HepG2 (cell line): ENCODE measurements at regions not wholly inside any gene's neighbourhood (a gene's known extent, or its start where the extent isn't known, plus 50 kb on each side); places are given as distances from the start of the nearest gene placed in this dataset.

Experiments
- ATAC-seq: fragments of 200-7000 bp; cut with Tn5 transposase; 3 replicates; pipeline ENCODE4 v1.9.1; 2020; ENCODE audit warnings: mild to moderate bottlenecking, moderate library complexity
- BruUV-seq: library from RNA; stranded (reverse); fragments of 400-500 nt; replicated peaks from 2 replicates; lab custom pipeline; 2021; lab: Mats Ljungman, UMichigan
- CTCF ChIA-PET: fragments of 300-600 bp; formaldehyde crosslinking; extraction: SDS; loops from one replicate; lab custom pipeline; 2021; ENCODE audit warnings: low total read pairs, inconsistent platforms, low intra/inter-chr PET ratio; lab: Yijun Ruan, JAX
- POLR2A ChIA-PET: fragments of 350-600 bp; sonication (Branson Sonifier 250); formaldehyde crosslinking; loops from one replicate; lab custom pipeline; 2020; ENCODE audit warnings: antibody characterized with exemption, inconsistent platforms; lab: Yijun Ruan, JAX
- DNase-seq: peaks from one replicate; pipeline ENCODE4 v3.0.0-alpha.2; 2015; ENCODE audit warnings: low spot score
- FAIRE-seq: peaks from 3 replicates; lab custom pipeline; 2011; peaks lifted over from hg19 to GRCh38; lab: Jason Lieb, UNC
- H2AFZ ChIP-seq: one replicate; pipeline ENCODE4 v1.6.1; 2011; ENCODE audit warnings: low read length, inconsistent platforms
- H3K27ac ChIP-seq: fragments of 300-600 bp; 3 replicates; pipeline ENCODE4 v1.8.0; 2011; ENCODE audit warnings: mixed run types, mild to moderate bottlenecking, mixed read lengths, low read length, inconsistent platforms; ENCODE audit not compliant: insufficient read depth; ENCODE audit errors: extremely low read length
- H3K27me3 ChIP-seq, 2 experiments: fragments of 200-600 bp in 1 of 2; 2 replicates in 1 of 2; 3 replicates in 1 of 2; pipeline versions ENCODE4 v1.6.0 to v1.8.0; 2011; ENCODE audit warnings: low read length in 2 of 2, mild to moderate bottlenecking in 2 of 2, moderate library complexity in 2 of 2, inconsistent platforms in 1 of 2; ENCODE audit not compliant: insufficient read depth in 2 of 2, control insufficient read depth in 1 of 2
- H3K36me3 ChIP-seq, 2 experiments: fragments of 200-600 bp in 1 of 2; replicated peaks in 1 of 2; 2 replicates in 1 of 2; 3 replicates in 1 of 2; pipeline versions ENCODE4 v1.5.1 to v1.8.0; 2011; ENCODE audit warnings: low read length in 2 of 2, inconsistent platforms in 1 of 2; ENCODE audit not compliant: insufficient read depth in 2 of 2, control insufficient read depth in 1 of 2
- H3K4me1 ChIP-seq: 2 replicates; pipeline ENCODE4 v1.5.1; 2012; ENCODE audit warnings: low read length, inconsistent platforms; ENCODE audit not compliant: insufficient read depth
- H3K4me2 ChIP-seq: 2 replicates; pipeline ENCODE4 v1.6.0; 2011; ENCODE audit warnings: low read depth, low read length, inconsistent platforms
- H3K4me3 ChIP-seq, 3 experiments: fragments of 200-600 bp in 1 of 3; sonication (generic), shearing (Covaris generic) in 1 of 3; replicated peaks in 1 of 3; 2 replicates each; pipeline ENCODE4 v1.5.1; 2011 to 2016; ENCODE audit warnings: low read length in 3 of 3, inconsistent platforms in 2 of 3, low read depth in 2 of 3, mild to moderate bottlenecking in 2 of 3, control low read depth in 1 of 3, mixed read lengths in 1 of 3; ENCODE audit not compliant: insufficient read depth in 1 of 3
- H3K79me2 ChIP-seq: one replicate; pipeline ENCODE4 v1.6.1; 2011; ENCODE audit warnings: low read length, inconsistent platforms; ENCODE audit not compliant: insufficient read depth
- H3K9ac ChIP-seq: 2 replicates; pipeline ENCODE4 v1.6.0; 2011; ENCODE audit warnings: mild to moderate bottlenecking, low read depth, low read length, inconsistent platforms; ENCODE audit not compliant: insufficient read depth
- H3K9me3 ChIP-seq: 2 replicates; pipeline ENCODE4 v1.5.1; 2012; ENCODE audit warnings: mild to moderate bottlenecking, low read length
- H4K20me1 ChIP-seq: 2 replicates; pipeline ENCODE4 v1.6.0; 2011; ENCODE audit warnings: inconsistent platforms, mild to moderate bottlenecking, low read length, moderate library complexity; ENCODE audit not compliant: insufficient read depth
- ASH2L ChIP-seq: fragments of 300-600, 200-600 bp; sonication (generic); IDR thresholded peaks from 2 replicates; pipeline ENCODE4 v1.7.0; 2017; ENCODE audit warnings: low read depth, mild to moderate bottlenecking, moderate library complexity, mixed read lengths, low read length; ENCODE audit not compliant: insufficient read length
- CENPX ChIP-seq: sonication (generic); formaldehyde crosslinking; IDR thresholded peaks from 2 replicates; pipeline ENCODE4 v1.9.0; 2021; ENCODE audit warnings: mild to moderate bottlenecking, missing genetic modification reagents, moderate library complexity
- HOXA7 ChIP-seq: sonication (generic); formaldehyde crosslinking; IDR thresholded peaks from 2 replicates; pipeline ENCODE4 v1.8.1; 2022; ENCODE audit warnings: mild to moderate bottlenecking, missing genetic modification reagents, moderate library complexity
- IKZF4 ChIP-seq: sonication (generic); formaldehyde crosslinking; IDR thresholded peaks from 2 replicates; pipeline ENCODE4 v1.5.1; 2020; ENCODE audit warnings: borderline replicate concordance, mild to moderate bottlenecking, low read depth, missing genetic modification reagents; ENCODE audit errors: not compliant biosample characterization
- ISX ChIP-seq: sonication (generic); formaldehyde crosslinking; conservative IDR thresholded peaks from 2 replicates; pipeline ENCODE4 v1.5.0; 2020; ENCODE audit warnings: missing genetic modification reagents
- JUND ChIP-seq: sonication (generic); formaldehyde crosslinking; IDR thresholded peaks from 2 replicates; pipeline ENCODE4 v1.8.0; 2022; ENCODE audit warnings: mild to moderate bottlenecking, missing genetic modification reagents
- KLF13 ChIP-seq: sonication (generic); formaldehyde crosslinking; IDR thresholded peaks from 2 replicates; pipeline ENCODE4 v1.4.0; 2020; ENCODE audit warnings: mild to moderate bottlenecking, missing genetic modification reagents
- MIER2 ChIP-seq: IDR thresholded peaks from 2 replicates; pipeline ENCODE4 v1.6.1; 2016; ENCODE audit warnings: missing biosample characterization, missing genetic modification reagents
- ZNF841 ChIP-seq: sonication (generic); formaldehyde crosslinking; IDR thresholded peaks from 2 replicates; pipeline ENCODE4 v1.8.1; 2023; ENCODE audit warnings: missing genetic modification reagents, borderline replicate concordance
- WGBS: methylation state at CpG from one replicate; pipeline ENCODE4 v1.1.6; 2017; ENCODE audit warnings: low lambda C conversion rate; 5-methylcytosine and 5-hydroxymethylcytosine counted together
- in situ Hi-C: cut with HindIII; loops from 2 replicates; pipeline ENCODE4 v1.10.0; 2017; ENCODE audit warnings: low pct_unique_long_range_greater_than_20kb; ENCODE audit not compliant: extremely low pct_ligation_motif_present
- intact Hi-C: fragments of 100-400 bp; cut with micrococcal nuclease; formaldehyde crosslinking; loops from one replicate; pipeline ENCODE4 v1.10.0; 2022; ENCODE audit not compliant: unreplicated experiment
- TF ChIP-seq, protein P1 (sequence below): sonication (generic); formaldehyde crosslinking; IDR thresholded peaks from 2 replicates; pipeline ENCODE4 v1.4.0; 2020; ENCODE audit warnings: missing genetic modification reagents, borderline replicate concordance
- TF ChIP-seq, protein P2 (sequence below): sonication (generic); formaldehyde crosslinking; IDR thresholded peaks from 2 replicates; pipeline ENCODE4 v1.9.0; 2021; ENCODE audit warnings: missing genetic modification reagents, mild to moderate bottlenecking, borderline replicate concordance
- TF ChIP-seq, protein P3 (sequence below): sonication (generic); formaldehyde crosslinking; IDR thresholded peaks from 2 replicates; pipeline ENCODE4 v1.8.0; 2022; ENCODE audit warnings: low read depth, missing genetic modification reagents
- TF ChIP-seq, protein P4 (sequence below): sonication (generic); formaldehyde crosslinking; IDR thresholded peaks from 2 replicates; pipeline ENCODE4 v1.4.0; 2020; ENCODE audit warnings: missing genetic modification reagents, borderline replicate concordance

DNA sequence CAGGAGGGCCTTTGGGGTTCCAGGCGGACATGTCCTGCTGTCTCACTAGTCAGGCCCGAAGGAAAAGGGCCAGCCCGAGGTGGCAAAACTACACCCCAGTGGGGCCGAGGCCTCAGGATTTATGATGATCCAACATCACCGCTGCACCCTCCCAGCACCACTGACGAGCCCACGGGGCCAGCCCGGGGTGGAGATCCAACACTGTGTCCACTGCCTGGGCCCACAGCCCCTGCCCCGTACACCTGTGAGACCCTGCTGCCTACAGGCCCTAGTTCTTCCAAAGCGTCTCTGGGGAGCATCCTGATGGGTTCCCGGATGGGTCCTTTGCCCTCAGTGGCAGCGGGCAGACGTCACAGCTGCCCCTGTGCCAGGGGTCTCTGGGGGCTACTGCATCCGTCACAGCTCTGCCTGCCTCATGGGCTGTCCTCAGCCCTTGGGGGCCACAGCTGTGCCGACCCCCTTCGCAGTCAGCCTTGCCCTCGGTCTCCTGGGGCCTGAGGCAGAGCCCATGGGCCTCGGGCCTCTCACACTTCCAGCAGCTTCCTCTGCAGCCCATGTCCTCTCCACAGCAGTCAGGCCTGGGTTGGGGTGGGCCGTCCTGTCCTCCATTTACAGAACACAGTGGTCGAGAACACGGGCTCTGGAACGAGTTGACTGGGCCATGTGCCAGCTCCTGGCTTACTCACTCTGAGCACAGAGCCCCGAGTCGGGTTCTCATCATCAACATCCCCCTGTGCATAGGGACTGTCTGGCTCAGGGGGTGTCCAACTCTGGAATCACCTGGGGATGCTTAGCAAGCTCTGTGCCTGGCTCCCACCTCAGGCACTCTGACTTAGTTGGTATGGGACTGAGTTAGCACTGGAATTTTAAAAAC, 64.9 kb downstream of the FOXL3 start:
- no peak overlapping the region for H3K4me2 ChIP-seq
- DNase-seq (no peak), FAIRE-seq (no peak), ATAC-seq (no peak)
- H3K9ac ChIP-seq = no peak overlapping the region
- no peaks in the 10 kb centered on the region for H3K79me2 ChIP-seq
- peaks cover 6% of the 10 kb centered on the region; the same call in 1 of the 2 replicates for H3K9me3 ChIP-seq
- POLR2A ChIA-PET = no interaction called here
- H3K4me1 ChIP-seq = peaks cover 15% of the 10 kb centered on the region
- intact Hi-C loops = no loop called here
- no peak overlapping the region for H2AFZ ChIP-seq
- no TSS peak for BruUV-seq
- H3K27ac ChIP-seq = no peak overlapping the region
- CTCF ChIA-PET = no interaction called here
- no peaks in the 10 kb centered on the region for H4K20me1 ChIP-seq
- 40% methylated on average over 13 of the region's 24 CpGs for WGBS
- H3K27me3 ChIP-seq = peaks cover 2 to 23% of the 10 kb centered on the region in 2 experiments; a peak in 2 of 5 replicates
- no peaks in the 10 kb centered on the region for H3K36me3 ChIP-seq
- in situ Hi-C loops = no loop called here
- no peak overlapping the region for H3K4me3 ChIP-seq
- TF ChIP-seq HOXA7 = no peak
- no peak for TF ChIP-seq CENPX (CRISPR knock-in tag)
- TF ChIP-seq, protein P1, sequence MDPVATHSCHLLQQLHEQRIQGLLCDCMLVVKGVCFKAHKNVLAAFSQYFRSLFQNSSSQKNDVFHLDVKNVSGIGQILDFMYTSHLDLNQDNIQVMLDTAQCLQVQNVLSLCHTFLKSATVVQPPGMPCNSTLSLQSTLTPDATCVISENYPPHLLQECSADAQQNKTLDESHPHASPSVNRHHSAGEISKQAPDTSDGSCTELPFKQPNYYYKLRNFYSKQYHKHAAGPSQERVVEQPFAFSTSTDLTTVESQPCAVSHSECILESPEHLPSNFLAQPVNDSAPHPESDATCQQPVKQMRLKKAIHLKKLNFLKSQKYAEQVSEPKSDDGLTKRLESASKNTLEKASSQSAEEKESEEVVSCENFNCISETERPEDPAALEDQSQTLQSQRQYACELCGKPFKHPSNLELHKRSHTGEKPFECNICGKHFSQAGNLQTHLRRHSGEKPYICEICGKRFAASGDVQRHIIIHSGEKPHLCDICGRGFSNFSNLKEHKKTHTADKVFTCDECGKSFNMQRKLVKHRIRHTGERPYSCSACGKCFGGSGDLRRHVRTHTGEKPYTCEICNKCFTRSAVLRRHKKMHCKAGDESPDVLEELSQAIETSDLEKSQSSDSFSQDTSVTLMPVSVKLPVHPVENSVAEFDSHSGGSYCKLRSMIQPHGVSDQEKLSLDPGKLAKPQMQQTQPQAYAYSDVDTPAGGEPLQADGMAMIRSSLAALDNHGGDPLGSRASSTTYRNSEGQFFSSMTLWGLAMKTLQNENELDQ (CRISPR knock-in tag) = no peak
- TF ChIP-seq ISX (CRISPR knock-in tag) = no peak
- no peak for TF ChIP-seq KLF13 (CRISPR knock-in tag)
- TF ChIP-seq, protein P2, sequence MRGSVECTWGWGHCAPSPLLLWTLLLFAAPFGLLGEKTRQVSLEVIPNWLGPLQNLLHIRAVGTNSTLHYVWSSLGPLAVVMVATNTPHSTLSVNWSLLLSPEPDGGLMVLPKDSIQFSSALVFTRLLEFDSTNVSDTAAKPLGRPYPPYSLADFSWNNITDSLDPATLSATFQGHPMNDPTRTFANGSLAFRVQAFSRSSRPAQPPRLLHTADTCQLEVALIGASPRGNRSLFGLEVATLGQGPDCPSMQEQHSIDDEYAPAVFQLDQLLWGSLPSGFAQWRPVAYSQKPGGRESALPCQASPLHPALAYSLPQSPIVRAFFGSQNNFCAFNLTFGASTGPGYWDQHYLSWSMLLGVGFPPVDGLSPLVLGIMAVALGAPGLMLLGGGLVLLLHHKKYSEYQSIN (CRISPR knock-in tag) = no peak
- TF ChIP-seq, protein P3, sequence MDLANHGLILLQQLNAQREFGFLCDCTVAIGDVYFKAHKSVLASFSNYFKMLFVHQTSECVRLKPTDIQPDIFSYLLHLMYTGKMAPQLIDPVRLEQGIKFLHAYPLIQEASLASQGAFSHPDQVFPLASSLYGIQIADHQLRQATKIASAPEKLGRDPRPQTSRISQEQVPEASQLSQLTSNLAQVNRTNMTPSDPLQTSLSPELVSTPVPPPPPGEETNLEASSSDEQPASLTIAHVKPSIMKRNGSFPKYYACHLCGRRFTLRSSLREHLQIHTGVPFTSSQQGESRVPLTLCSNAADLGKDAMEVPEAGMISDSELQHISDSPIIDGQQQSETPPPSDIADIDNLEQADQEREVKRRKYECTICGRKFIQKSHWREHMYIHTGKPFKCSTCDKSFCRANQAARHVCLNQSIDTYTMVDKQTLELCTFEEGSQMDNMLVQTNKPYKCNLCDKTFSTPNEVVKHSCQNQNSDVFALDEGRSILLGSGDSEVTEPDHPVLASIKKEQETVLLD = no peak
- no peak for TF ChIP-seq IKZF4 (CRISPR knock-in tag)
- no peak for TF ChIP-seq ASH2L
- TF ChIP-seq, protein P4, sequence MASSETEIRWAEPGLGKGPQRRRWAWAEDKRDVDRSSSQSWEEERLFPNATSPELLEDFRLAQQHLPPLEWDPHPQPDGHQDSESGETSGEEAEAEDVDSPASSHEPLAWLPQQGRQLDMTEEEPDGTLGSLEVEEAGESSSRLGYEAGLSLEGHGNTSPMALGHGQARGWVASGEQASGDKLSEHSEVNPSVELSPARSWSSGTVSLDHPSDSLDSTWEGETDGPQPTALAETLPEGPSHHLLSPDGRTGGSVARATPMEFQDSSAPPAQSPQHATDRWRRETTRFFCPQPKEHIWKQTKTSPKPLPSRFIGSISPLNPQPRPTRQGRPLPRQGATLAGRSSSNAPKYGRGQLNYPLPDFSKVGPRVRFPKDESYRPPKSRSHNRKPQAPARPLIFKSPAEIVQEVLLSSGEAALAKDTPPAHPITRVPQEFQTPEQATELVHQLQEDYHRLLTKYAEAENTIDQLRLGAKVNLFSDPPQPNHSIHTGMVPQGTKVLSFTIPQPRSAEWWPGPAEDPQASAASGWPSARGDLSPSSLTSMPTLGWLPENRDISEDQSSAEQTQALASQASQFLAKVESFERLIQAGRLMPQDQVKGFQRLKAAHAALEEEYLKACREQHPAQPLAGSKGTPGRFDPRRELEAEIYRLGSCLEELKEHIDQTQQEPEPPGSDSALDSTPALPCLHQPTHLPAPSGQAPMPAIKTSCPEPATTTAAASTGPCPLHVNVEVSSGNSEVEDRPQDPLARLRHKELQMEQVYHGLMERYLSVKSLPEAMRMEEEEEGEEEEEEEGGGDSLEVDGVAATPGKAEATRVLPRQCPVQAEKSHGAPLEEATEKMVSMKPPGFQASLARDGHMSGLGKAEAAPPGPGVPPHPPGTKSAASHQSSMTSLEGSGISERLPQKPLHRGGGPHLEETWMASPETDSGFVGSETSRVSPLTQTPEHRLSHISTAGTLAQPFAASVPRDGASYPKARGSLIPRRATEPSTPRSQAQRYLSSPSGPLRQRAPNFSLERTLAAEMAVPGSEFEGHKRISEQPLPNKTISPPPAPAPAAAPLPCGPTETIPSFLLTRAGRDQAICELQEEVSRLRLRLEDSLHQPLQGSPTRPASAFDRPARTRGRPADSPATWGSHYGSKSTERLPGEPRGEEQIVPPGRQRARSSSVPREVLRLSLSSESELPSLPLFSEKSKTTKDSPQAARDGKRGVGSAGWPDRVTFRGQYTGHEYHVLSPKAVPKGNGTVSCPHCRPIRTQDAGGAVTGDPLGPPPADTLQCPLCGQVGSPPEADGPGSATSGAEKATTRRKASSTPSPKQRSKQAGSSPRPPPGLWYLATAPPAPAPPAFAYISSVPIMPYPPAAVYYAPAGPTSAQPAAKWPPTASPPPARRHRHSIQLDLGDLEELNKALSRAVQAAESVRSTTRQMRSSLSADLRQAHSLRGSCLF (CRISPR knock-in tag) = no peak
- TF ChIP-seq JUND (CRISPR knock-in tag) = no peak
- no peak for TF ChIP-seq ZNF841
- no peak for TF ChIP-seq MIER2
